ENCODE measurements at regions not wholly inside any gene's neighbourhood (a gene's known extent, or its start where the extent isn't known, plus 50 kb on each side); places are given as distances from the start of the nearest gene placed in this dataset.

DNA sequence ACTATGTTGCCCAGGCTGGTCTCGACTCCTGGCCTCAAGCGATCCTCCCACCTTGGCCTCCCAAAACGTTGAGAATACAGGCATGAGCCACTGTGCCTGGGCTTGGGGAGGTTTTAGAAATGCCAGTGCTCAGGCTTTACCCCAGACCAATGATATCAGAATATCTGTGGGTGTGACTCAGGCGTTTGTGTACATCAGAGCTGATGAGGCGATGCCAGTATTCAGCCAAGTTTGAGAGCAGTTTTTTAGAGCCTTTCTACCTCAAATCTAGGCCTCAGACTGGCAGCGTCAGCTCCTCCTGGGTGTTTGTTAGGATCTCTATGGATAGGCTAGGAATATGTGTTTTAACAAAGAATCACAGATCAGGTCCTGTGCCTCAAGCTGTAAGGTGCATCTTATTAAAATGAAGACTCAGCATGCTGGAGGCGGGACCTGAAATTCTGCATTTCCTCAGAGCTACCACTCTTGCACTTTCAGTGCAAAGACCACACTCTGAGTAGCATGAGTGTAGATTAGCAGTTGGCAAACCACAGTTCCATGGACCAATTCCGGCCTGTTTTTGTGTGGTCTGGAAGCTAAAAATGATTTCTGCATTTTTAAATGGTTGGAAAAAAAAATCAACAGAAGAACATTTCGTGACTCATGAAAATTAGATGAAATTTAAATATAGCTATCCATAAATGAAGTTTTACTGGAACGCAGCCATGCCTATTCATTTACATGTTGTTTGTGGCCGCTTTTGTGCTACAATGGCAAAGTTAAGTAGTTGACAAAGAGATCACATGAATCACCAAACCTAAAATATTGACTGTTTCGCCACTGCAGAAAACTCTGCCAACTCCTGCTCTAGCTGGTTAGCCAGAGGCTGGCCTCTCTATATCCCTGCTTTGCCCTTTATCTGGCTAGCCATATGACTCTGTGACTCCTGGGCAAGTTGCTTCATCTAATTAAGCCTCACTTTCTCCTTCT, 92.2 kb downstream of the KLF4 start:
- POLR2A ChIA-PET, result interaction anchor here (0.5 kb wide), 1 partner anchor 17 kb away, joined by 7 read pairs; no protein-coding TSS in a partner anchor
- CTCF ChIA-PET, result interaction anchor here (0.6 to 2.2 kb wide), 3 partner anchors 28 to 1227 kb away, joined by 3 to 8 read pairs (median 4); no protein-coding TSS in a partner anchor
- SMC1A ChIA-PET (ENCODE audit: uncharacterized antibody, unreplicated experiment), result no interaction called here
- no peak overlapping the region for H3K4me3 ChIP-seq
- H3K4me2 ChIP-seq (ENCODE audit: control insufficient read depth, insufficient read depth), result no peak overlapping the region
- no peaks in the 10 kb centered on the region for H3K79me2 ChIP-seq (ENCODE audit: control insufficient read depth, insufficient read depth, low read length)
- BruUV-seq (replicated peaks), result no TSS peak
- TF ChIP-seq, protein P1, sequence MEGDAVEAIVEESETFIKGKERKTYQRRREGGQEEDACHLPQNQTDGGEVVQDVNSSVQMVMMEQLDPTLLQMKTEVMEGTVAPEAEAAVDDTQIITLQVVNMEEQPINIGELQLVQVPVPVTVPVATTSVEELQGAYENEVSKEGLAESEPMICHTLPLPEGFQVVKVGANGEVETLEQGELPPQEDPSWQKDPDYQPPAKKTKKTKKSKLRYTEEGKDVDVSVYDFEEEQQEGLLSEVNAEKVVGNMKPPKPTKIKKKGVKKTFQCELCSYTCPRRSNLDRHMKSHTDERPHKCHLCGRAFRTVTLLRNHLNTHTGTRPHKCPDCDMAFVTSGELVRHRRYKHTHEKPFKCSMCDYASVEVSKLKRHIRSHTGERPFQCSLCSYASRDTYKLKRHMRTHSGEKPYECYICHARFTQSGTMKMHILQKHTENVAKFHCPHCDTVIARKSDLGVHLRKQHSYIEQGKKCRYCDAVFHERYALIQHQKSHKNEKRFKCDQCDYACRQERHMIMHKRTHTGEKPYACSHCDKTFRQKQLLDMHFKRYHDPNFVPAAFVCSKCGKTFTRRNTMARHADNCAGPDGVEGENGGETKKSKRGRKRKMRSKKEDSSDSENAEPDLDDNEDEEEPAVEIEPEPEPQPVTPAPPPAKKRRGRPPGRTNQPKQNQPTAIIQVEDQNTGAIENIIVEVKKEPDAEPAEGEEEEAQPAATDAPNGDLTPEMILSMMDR (IDR thresholded peaks at IDR 0.05 in 2 of 3, conservative IDR thresholded peaks at IDR 0.05 in 1 of 3; ENCODE audit: control insufficient read depth in 2 of 3, extremely low read depth in 1 of 3, insufficient read depth in 1 of 3, low read depth in 3 of 3, low read length in 3 of 3), result no peak
- TF ChIP-seq HCFC1 (IDR thresholded peaks at IDR 0.05; ENCODE audit: low read length) (no peak), NRF1 (conservative IDR thresholded peaks at IDR 0.05; ENCODE audit: low read depth, low read length) (no peak), NFYB (IDR thresholded peaks at IDR 0.05; ENCODE audit: insufficient read depth, low read depth, low read length) (no peak), BMI1 (IDR thresholded peaks at IDR 0.05; ENCODE audit: borderline replicate concordance) (no peak), MTA2 (IDR thresholded peaks at IDR 0.05; ENCODE audit: low read depth) (no peak), YBX1 (IDR thresholded peaks at IDR 0.05) (no peak), WRNIP1 (IDR thresholded peaks at IDR 0.05; ENCODE audit: borderline replicate concordance, low read depth, low read length) (no peak), DPF2 (IDR thresholded peaks at IDR 0.05) (no peak), TARDBP (IDR thresholded peaks at IDR 0.05; ENCODE audit: borderline replicate concordance) (no peak), SIN3A (IDR thresholded peaks at IDR 0.05; ENCODE audit: low read depth, low read length) (no peak), GABPA (IDR thresholded peaks at IDR 0.05; ENCODE audit: low read depth) (no peak), ZBED1 (IDR thresholded peaks at IDR 0.05; ENCODE audit: borderline replicate concordance) (no peak), ATF7 (IDR thresholded peaks at IDR 0.05; ENCODE audit: low read depth) (no peak)
- TF ChIP-seq, protein P2, sequence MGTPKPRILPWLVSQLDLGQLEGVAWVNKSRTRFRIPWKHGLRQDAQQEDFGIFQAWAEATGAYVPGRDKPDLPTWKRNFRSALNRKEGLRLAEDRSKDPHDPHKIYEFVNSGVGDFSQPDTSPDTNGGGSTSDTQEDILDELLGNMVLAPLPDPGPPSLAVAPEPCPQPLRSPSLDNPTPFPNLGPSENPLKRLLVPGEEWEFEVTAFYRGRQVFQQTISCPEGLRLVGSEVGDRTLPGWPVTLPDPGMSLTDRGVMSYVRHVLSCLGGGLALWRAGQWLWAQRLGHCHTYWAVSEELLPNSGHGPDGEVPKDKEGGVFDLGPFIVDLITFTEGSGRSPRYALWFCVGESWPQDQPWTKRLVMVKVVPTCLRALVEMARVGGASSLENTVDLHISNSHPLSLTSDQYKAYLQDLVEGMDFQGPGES (IDR thresholded peaks at IDR 0.05), result no peak
- TF ChIP-seq, protein P3, sequence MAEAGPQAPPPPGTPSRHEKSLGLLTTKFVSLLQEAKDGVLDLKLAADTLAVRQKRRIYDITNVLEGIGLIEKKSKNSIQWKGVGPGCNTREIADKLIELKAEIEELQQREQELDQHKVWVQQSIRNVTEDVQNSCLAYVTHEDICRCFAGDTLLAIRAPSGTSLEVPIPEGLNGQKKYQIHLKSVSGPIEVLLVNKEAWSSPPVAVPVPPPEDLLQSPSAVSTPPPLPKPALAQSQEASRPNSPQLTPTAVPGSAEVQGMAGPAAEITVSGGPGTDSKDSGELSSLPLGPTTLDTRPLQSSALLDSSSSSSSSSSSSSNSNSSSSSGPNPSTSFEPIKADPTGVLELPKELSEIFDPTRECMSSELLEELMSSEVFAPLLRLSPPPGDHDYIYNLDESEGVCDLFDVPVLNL (IDR thresholded peaks at IDR 0.05; ENCODE audit: low read depth, low read length), result no peak
- TF ChIP-seq, protein P4, sequence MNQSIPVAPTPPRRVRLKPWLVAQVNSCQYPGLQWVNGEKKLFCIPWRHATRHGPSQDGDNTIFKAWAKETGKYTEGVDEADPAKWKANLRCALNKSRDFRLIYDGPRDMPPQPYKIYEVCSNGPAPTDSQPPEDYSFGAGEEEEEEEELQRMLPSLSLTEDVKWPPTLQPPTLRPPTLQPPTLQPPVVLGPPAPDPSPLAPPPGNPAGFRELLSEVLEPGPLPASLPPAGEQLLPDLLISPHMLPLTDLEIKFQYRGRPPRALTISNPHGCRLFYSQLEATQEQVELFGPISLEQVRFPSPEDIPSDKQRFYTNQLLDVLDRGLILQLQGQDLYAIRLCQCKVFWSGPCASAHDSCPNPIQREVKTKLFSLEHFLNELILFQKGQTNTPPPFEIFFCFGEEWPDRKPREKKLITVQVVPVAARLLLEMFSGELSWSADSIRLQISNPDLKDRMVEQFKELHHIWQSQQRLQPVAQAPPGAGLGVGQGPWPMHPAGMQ (IDR thresholded peaks at IDR 0.05; ENCODE audit: borderline replicate concordance), result no peak
- DNase-seq (ENCODE audit: low read depth, low spot score), result no peak
- 24% methylated on average over 12 of the region's 12 CpGs for WGBS (ENCODE audit: insufficient coverage, insufficient replicate concordance, low lambda C conversion rate, missing lambda C conversion rate)
- ATAC-seq, result no peak
- no peaks in the 10 kb centered on the region for H3K4me1 ChIP-seq (ENCODE audit: control insufficient read depth, insufficient read depth, low read length)
- H3K27me3 ChIP-seq (replicated peaks in 1 of 2; ENCODE audit: control insufficient read depth in 2 of 2, insufficient read depth in 2 of 2, low read length in 1 of 2), result no peaks in the 10 kb centered on the region; a peak in 1 of 4 replicates
- no peak overlapping the region for H3K27ac ChIP-seq (ENCODE audit: control insufficient read depth, insufficient read depth)
- no peaks in the 10 kb centered on the region for H3K36me3 ChIP-seq (ENCODE audit: control insufficient read depth in 2 of 2, insufficient read depth in 2 of 2, low read length in 1 of 2)
- RAD21 ChIA-PET (ENCODE audit: unreplicated experiment), result no interaction called here
- H3K9me3 ChIP-seq (replicated peaks; ENCODE audit: control insufficient read depth, insufficient read depth, low read length), result no peaks in the 10 kb centered on the region
- in situ Hi-C loops (cut with MboI), result no loop called here
- H4K20me1 ChIP-seq (ENCODE audit: control insufficient read depth, insufficient read depth), result no peaks in the 10 kb centered on the region
- intact Hi-C loops (cut with micrococcal nuclease; ENCODE audit: unreplicated experiment), result no loop called here
- H2AFZ ChIP-seq (ENCODE audit: control insufficient read depth, low read depth, low read length), result no peak overlapping the region
- H3K9ac ChIP-seq (ENCODE audit: control insufficient read depth, insufficient read depth, low read length), result no peak overlapping the region
- no peak for FAIRE-seq
